Sigmoid colon (tissue), 6 donors: ENCODE measurements at regions not wholly inside any gene's neighbourhood (a gene's known extent, or its start where the extent isn't known, plus 50 kb on each side); places are given as distances from the start of the nearest gene placed in this dataset.

Experiments used
- DNase-seq: peaks from one replicate; pipeline ENCODE4 v3.0.0-alpha.2; 2019
- H3K27ac ChIP-seq, 4 donors: fragments of 200-600 bp; sonication (generic); one replicate each; pipeline ENCODE4 v1.5.1; 2016 to 2019; ENCODE audit warnings: mild to moderate bottlenecking in 1 of 4
- H3K27me3 ChIP-seq, 3 donors: fragments of 200-600 bp; sonication (generic); one replicate each; pipeline ENCODE4 v1.5.1; 2019; ENCODE audit warnings: mild to moderate bottlenecking in 1 of 3
- H3K36me3 ChIP-seq, 4 donors: fragments of 200-600 bp; sonication (generic); one replicate each; pipeline ENCODE4 v1.5.1; 2016 to 2019
- H3K4me1 ChIP-seq, 4 donors: fragments of 200-600 bp; sonication (generic); one replicate each; pipeline ENCODE4 v1.5.1; 2017 to 2019
- H3K4me3 ChIP-seq, 4 donors: fragments of 200-600 bp; sonication (generic); one replicate each; pipeline ENCODE4 v1.5.1; 2017 to 2019; ENCODE audit warnings: mild to moderate bottlenecking in 2 of 4, moderate library complexity in 1 of 4
- H3K9me3 ChIP-seq, 4 donors: fragments of 200-600 bp in 3 of 4; sonication (generic) in 3 of 4; one replicate each; pipeline versions ENCODE4 v1.5.1 to v1.6.1; 2013 to 2019
- EP300 ChIP-seq, 4 donors: sonication (generic); formaldehyde crosslinking; IDR thresholded peaks; one replicate each; pipeline ENCODE4 v1.6.1; 2017; ENCODE audit warnings: antibody characterized with exemption in 4 of 4
- POLR2A ChIP-seq, 2 donors: fragments of 450-650 bp; IDR thresholded peaks; one replicate each; pipeline ENCODE4 v1.6.1; 2016; ENCODE audit warnings: antibody characterized with exemption in 2 of 2, mild to moderate bottlenecking in 2 of 2, moderate library complexity in 2 of 2
- POLR2AphosphoS5 ChIP-seq, 4 donors: sonication (generic); formaldehyde crosslinking; IDR thresholded peaks; one replicate each; pipeline ENCODE4 v1.6.1; 2017; ENCODE audit warnings: antibody characterized with exemption in 4 of 4
- WGBS, 2 donors: extraction: QIAGEN DNeasy Blood & Tissue Kit; methylation state at CpG; one replicate each; pipeline ENCODE4 v1.1.7; 2013; 5-methylcytosine and 5-hydroxymethylcytosine counted together
- intact Hi-C: fragments of 100-400 bp; cut with DNase I; formaldehyde crosslinking; loops from one replicate; pipeline ENCODE4 v1.15.1; 2023
- TF ChIP-seq, protein P1 (sequence below), 4 experiments: fragments of 450-650 bp in 3 of 4; fragments of 200-600 bp in 1 of 4; IDR thresholded peaks; one replicate each; pipeline ENCODE4 v1.5.1; 2016 to 2019; ENCODE audit warnings: antibody characterized with exemption in 4 of 4, mild to moderate bottlenecking in 3 of 4, moderate library complexity in 2 of 4
- donor health status: healthy with polysubstance abuse.
- donor health status: healthy.

DNA sequence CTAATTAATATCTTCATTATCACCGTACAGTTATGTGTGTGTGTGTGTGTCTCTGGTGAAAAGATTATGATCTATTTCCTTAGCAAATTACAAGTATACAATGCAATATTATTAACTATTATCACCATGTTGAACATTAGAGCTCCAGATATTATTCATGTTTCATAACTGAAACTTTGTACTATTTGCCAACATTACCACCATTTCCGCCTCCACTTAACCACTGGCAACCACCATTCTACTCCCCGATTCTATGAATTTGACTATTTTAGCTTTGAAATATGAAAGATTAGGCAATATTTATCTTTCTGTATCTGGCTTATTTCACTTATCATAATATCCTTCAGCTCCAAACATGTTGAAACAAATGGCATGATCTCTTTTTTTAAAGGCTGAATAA lies 717.9 kb downstream of the ARAP2 start:
- WGBS, 2 donors: 93% methylated on average over 3 of the region's 3 CpGs
- no peak for DNase-seq
- Histone ChIP-seq H3K27me3 (no peaks in the 10 kb centered on the region), H3K4me3 (no peak overlapping the region), H3K27ac (no peak overlapping the region), H3K36me3 (no peaks in the 10 kb centered on the region), H3K9me3 (no peaks in the 10 kb centered on the region), H3K4me1 (no peaks in the 10 kb centered on the region)
- intact Hi-C loops: no loop called here
- TF ChIP-seq POLR2A (IDR thresholded peaks at IDR 0.05): no peak
- TF ChIP-seq, protein P1, sequence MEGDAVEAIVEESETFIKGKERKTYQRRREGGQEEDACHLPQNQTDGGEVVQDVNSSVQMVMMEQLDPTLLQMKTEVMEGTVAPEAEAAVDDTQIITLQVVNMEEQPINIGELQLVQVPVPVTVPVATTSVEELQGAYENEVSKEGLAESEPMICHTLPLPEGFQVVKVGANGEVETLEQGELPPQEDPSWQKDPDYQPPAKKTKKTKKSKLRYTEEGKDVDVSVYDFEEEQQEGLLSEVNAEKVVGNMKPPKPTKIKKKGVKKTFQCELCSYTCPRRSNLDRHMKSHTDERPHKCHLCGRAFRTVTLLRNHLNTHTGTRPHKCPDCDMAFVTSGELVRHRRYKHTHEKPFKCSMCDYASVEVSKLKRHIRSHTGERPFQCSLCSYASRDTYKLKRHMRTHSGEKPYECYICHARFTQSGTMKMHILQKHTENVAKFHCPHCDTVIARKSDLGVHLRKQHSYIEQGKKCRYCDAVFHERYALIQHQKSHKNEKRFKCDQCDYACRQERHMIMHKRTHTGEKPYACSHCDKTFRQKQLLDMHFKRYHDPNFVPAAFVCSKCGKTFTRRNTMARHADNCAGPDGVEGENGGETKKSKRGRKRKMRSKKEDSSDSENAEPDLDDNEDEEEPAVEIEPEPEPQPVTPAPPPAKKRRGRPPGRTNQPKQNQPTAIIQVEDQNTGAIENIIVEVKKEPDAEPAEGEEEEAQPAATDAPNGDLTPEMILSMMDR (IDR thresholded peaks at IDR 0.05): no peak
- TF ChIP-seq EP300 (IDR thresholded peaks at IDR 0.05): no peak
- no peak for TF ChIP-seq POLR2AphosphoS5 (IDR thresholded peaks at IDR 0.05)

DNA sequence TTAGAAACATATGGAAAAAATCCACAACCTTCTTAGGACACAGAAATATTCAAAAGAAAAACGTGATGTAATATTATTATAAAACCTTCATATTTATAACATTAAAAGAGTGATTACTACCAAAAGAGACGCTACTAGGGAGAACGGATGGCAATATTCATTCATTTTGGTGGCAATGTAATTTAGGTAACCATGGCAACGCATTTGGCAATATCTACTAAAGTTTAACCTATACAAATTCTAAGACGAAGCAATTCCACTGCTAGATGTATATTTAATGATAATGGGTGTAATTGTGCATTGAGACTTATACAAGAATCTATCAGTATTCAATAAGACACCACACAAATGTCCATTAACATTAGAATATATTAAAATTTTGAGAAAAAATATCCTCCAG lies 709.4 kb downstream of the ARAP2 start:
- Histone ChIP-seq H3K27ac (no peak overlapping the region), H3K9me3 (no peaks in the 10 kb centered on the region), H3K4me3 (no peak overlapping the region), H3K27me3 (no peaks in the 10 kb centered on the region), H3K4me1 (no peaks in the 10 kb centered on the region), H3K36me3 (no peaks in the 10 kb centered on the region)
- intact Hi-C loops: no loop called here
- WGBS, 2 donors: 84 to 85% methylated on average over 5 of the region's 5 CpGs
- no peak for DNase-seq
- TF ChIP-seq POLR2AphosphoS5 (IDR thresholded peaks at IDR 0.05): no peak
- TF ChIP-seq, protein P1 (IDR thresholded peaks at IDR 0.05): no peak
- TF ChIP-seq POLR2A (IDR thresholded peaks at IDR 0.05): no peak
- TF ChIP-seq EP300 (IDR thresholded peaks at IDR 0.05): no peak

DNA sequence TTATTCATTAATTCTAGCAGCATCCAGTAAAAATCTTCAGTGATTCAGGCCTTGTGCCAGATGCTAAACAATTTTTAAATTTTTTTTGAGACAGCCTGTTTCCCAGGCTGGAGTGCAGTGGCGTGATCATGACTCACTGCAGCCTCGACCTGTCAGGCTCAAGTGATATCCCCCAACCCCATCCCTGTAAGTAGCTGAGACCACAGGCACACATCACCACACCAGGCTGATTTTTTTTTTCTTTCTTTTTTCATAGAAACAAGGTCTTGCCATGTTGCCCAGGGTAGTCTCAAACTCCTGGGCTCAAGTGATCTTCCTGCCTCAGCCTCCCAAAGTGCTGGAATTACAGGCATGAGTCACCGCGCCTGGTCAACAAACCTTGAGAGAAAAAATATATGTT lies 705.5 kb downstream of the ARAP2 start:
- H3K27ac ChIP-seq: no peak overlapping the region
- no peak for DNase-seq
- intact Hi-C loops: no loop called here
- H3K9me3 ChIP-seq: peaks cover 0 to 2% (median 0%) of the 10 kb centered on the region in 4 donors
- TF ChIP-seq POLR2A (IDR thresholded peaks at IDR 0.05) (no peak), POLR2AphosphoS5 (IDR thresholded peaks at IDR 0.05) (no peak), EP300 (IDR thresholded peaks at IDR 0.05) (no peak)
- TF ChIP-seq, protein P1 (IDR thresholded peaks at IDR 0.05): no peak
- no peaks in the 10 kb centered on the region for H3K27me3 ChIP-seq
- H3K4me1 ChIP-seq: no peaks in the 10 kb centered on the region
- WGBS, 2 donors: 75 to 76% methylated on average over 4 of the region's 4 CpGs
- H3K4me3 ChIP-seq: no peak overlapping the region
- H3K36me3 ChIP-seq: no peaks in the 10 kb centered on the region

DNA sequence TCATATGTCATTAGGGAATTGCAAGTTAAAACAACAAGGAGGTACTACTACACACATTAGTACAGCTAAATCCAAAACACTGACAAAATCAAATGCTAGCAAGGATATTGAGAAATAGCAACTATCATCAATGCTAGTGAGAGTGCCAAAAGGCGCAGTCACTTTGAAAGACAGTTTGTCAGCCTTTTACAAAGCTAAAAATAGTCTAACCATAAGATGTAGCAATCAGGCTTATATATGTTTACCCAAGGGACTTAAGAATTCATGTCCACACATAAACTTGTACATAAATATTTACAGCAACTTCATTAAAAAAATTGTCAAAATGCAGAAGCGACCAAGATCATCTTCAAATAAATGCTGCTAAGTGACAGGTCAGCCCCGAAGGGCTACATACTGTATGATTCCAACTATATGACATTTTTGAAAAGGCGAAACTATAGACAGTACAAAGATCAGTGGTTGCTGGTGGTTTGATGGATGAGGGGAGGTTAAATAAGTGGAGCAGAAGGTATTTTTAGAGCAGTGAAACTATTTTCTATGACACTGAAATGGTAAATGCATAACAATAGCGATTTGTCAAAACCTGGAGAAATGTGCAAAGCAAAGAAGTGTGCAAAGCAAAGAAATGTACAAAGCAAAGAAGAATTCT lies 704.8 kb downstream of the ARAP2 start:
- peaks cover 0 to 2% (median 0%) of the 10 kb centered on the region in 4 donors for H3K9me3 ChIP-seq
- no peak overlapping the region for H3K4me3 ChIP-seq
- no peaks in the 10 kb centered on the region for H3K4me1 ChIP-seq
- no peak for DNase-seq
- intact Hi-C loops: no loop called here
- 85 to 89% methylated on average over 5 of the region's 5 CpGs for WGBS, 2 donors
- TF ChIP-seq, protein P1 (IDR thresholded peaks at IDR 0.05): no peak
- TF ChIP-seq EP300 (IDR thresholded peaks at IDR 0.05): no peak
- no peak for TF ChIP-seq POLR2A (IDR thresholded peaks at IDR 0.05)
- no peak for TF ChIP-seq POLR2AphosphoS5 (IDR thresholded peaks at IDR 0.05)
- H3K27me3 ChIP-seq: no peaks in the 10 kb centered on the region
- H3K27ac ChIP-seq: no peak overlapping the region
- H3K36me3 ChIP-seq: no peaks in the 10 kb centered on the region
